ENCODE measurements at regions not wholly inside any gene's neighbourhood (a gene's known extent, or its start where the extent isn't known, plus 50 kb on each side); places are given as distances from the start of the nearest gene placed in this dataset.
"Not testable (repeated sequence)": the region's sequence is repeated elsewhere in the genome, so short reads cannot be mapped to it uniquely, and the experiment has no call there.

GRCh38 chr12:127170226-127171180, 1096.5 kb upstream of the TMEM132C start:
- ChIA-PET CTCF (no interaction called here), POLR2A (no interaction called here)
- Histone ChIP-seq H2AFZ (ENCODE audit: insufficient read depth, low read depth, low read length, poor library complexity, severe bottlenecking) (no peak overlapping the region), H3K4me1 (ENCODE audit: control insufficient read depth in 2 of 2, insufficient read depth in 2 of 2, low read length in 2 of 2) (no peaks in the 10 kb centered on the region), H3K27me3 (replicated peaks in 1 of 4; ENCODE audit: control extremely low read depth in 1 of 4, control insufficient read depth in 3 of 4, insufficient read depth in 4 of 4, low read length in 3 of 4) (peaks cover 0 to 7% (median 4%) of the 10 kb centered on the region in 4 experiments), H3K4me2 (replicated peaks; ENCODE audit: low read depth, low read length, poor library complexity, severe bottlenecking) (no peak overlapping the region), H3K9ac (ENCODE audit: low read length) (no peak overlapping the region), H3K9me3 (ENCODE audit: control extremely low read depth in 1 of 3, control insufficient read depth in 2 of 3, insufficient read depth in 1 of 3, low read length in 2 of 3) (peaks cover 0 to 20% (median 4%) of the 10 kb centered on the region in 3 donors), H4K20me1 (ENCODE audit: control insufficient read depth, insufficient read depth, low read length, poor library complexity, severe bottlenecking) (no peaks in the 10 kb centered on the region), H3K27ac (ENCODE audit: low read length in 2 of 2) (no peak overlapping the region), H3K4me3 (ENCODE audit: control extremely low read depth in 1 of 5, extremely low read depth in 1 of 5, insufficient read depth in 1 of 5, low read depth in 2 of 5, low read length in 4 of 5) (no peak overlapping the region), H3K79me2 (ENCODE audit: control insufficient read depth, insufficient read depth, low read length) (no peaks in the 10 kb centered on the region), H3K36me3 (replicated peaks in 1 of 2; ENCODE audit: control extremely low read depth in 1 of 2, control insufficient read depth in 1 of 2, extremely low read depth in 1 of 2, insufficient read depth in 2 of 2, low read length in 1 of 2) (no peaks in the 10 kb centered on the region)
- DNase-seq (no peak), ATAC-seq (ENCODE audit: low read depth) (no peak)
- intact Hi-C loops (cut with micrococcal nuclease): no loop called here
- WGBS (ENCODE audit: insufficient coverage): 65% methylated on average over 6 of the region's 7 CpGs
- no peak overlapping the region for H3K4me3 Mint-ChIP-seq
- H3K27ac Mint-ChIP-seq: no peak overlapping the region
- H3K27me3 Mint-ChIP-seq: peaks cover 17% of the 10 kb centered on the region
- H3K4me1 Mint-ChIP-seq: peaks cover 1% of the 10 kb centered on the region
- TF ChIP-seq CTCF (IDR thresholded peaks at IDR 0.05) (no peak), EZH2 (IDR thresholded peaks at IDR 0.05; ENCODE audit: borderline replicate concordance, insufficient read depth, low read depth, low read length, poor library complexity, severe bottlenecking) (no peak)
- H3K9me3 Mint-ChIP-seq (ENCODE audit: insufficient read depth): peaks cover 5% of the 10 kb centered on the region

- ATAC-seq (ENCODE audit: low read depth) (no peak), DNase-seq (no peak)
- Mint-ChIP-seq H3K4me1 (no peaks in the 10 kb centered on the region), H3K9me3 (ENCODE audit: insufficient read depth) (peaks cover 5% of the 10 kb centered on the region), H3K27me3 (peaks cover 10% of the 10 kb centered on the region), H3K27ac (no peak overlapping the region), H3K4me3 (no peak overlapping the region)
- Histone ChIP-seq H3K27me3 (replicated peaks in 1 of 4; ENCODE audit: control extremely low read depth in 1 of 4, control insufficient read depth in 3 of 4, insufficient read depth in 4 of 4, low read length in 3 of 4) (no peaks in the 10 kb centered on the region), H2AFZ (ENCODE audit: insufficient read depth, low read depth, low read length, poor library complexity, severe bottlenecking) (no peak overlapping the region), H3K4me3 (ENCODE audit: control extremely low read depth in 1 of 5, extremely low read depth in 1 of 5, insufficient read depth in 1 of 5, low read depth in 2 of 5, low read length in 4 of 5) (no peak overlapping the region), H3K4me2 (replicated peaks; ENCODE audit: low read depth, low read length, poor library complexity, severe bottlenecking) (no peak overlapping the region), H3K9me3 (ENCODE audit: control extremely low read depth in 1 of 3, control insufficient read depth in 2 of 3, insufficient read depth in 1 of 3, low read length in 2 of 3) (peaks cover 0 to 28% (median 8%) of the 10 kb centered on the region in 3 donors), H3K9ac (ENCODE audit: low read length) (no peak overlapping the region), H3K27ac (ENCODE audit: low read length in 2 of 2) (no peak overlapping the region), H3K4me1 (ENCODE audit: control insufficient read depth in 2 of 2, insufficient read depth in 2 of 2, low read length in 2 of 2) (no peaks in the 10 kb centered on the region), H4K20me1 (ENCODE audit: control insufficient read depth, insufficient read depth, low read length, poor library complexity, severe bottlenecking) (no peaks in the 10 kb centered on the region), H3K79me2 (ENCODE audit: control insufficient read depth, insufficient read depth, low read length) (no peaks in the 10 kb centered on the region), H3K36me3 (replicated peaks in 1 of 2; ENCODE audit: control extremely low read depth in 1 of 2, control insufficient read depth in 1 of 2, extremely low read depth in 1 of 2, insufficient read depth in 2 of 2, low read length in 1 of 2) (no peaks in the 10 kb centered on the region)
- TF ChIP-seq CTCF (IDR thresholded peaks at IDR 0.05) (no peak), EZH2 (IDR thresholded peaks at IDR 0.05; ENCODE audit: borderline replicate concordance, insufficient read depth, low read depth, low read length, poor library complexity, severe bottlenecking) (no peak)
- intact Hi-C loops (cut with micrococcal nuclease): no loop called here
- CTCF ChIA-PET: no interaction called here
- POLR2A ChIA-PET: no interaction called here
- 93% methylated on average over 4 of the region's 4 CpGs for WGBS (ENCODE audit: insufficient coverage)
Observed at GRCh38 chr12:127172861-127173260, 1094.1 kb upstream of the TMEM132C start.

- DNase-seq; H3K4me2 ChIP-seq (replicated peaks; ENCODE audit: low read depth, low read length, poor library complexity, severe bottlenecking); H3K27ac ChIP-seq (ENCODE audit: low read length in 2 of 2); H3K4me3 ChIP-seq (ENCODE audit: control extremely low read depth in 1 of 5, extremely low read depth in 1 of 5, insufficient read depth in 1 of 5, low read depth in 2 of 5, low read length in 4 of 5); H2AFZ ChIP-seq (ENCODE audit: insufficient read depth, low read depth, low read length, poor library complexity, severe bottlenecking); H3K4me1 Mint-ChIP-seq; H3K4me1 ChIP-seq (ENCODE audit: control insufficient read depth in 2 of 2, insufficient read depth in 2 of 2, low read length in 2 of 2); H3K9ac ChIP-seq (ENCODE audit: low read length); H3K9me3 Mint-ChIP-seq (ENCODE audit: insufficient read depth); intact Hi-C loops (cut with micrococcal nuclease); H3K27me3 ChIP-seq (replicated peaks in 1 of 4; ENCODE audit: control extremely low read depth in 1 of 4, control insufficient read depth in 3 of 4, insufficient read depth in 4 of 4, low read length in 3 of 4); ATAC-seq (ENCODE audit: low read depth); CTCF ChIA-PET; H3K27me3 Mint-ChIP-seq; H4K20me1 ChIP-seq (ENCODE audit: control insufficient read depth, insufficient read depth, low read length, poor library complexity, severe bottlenecking); H3K36me3 ChIP-seq (replicated peaks in 1 of 2; ENCODE audit: control extremely low read depth in 1 of 2, control insufficient read depth in 1 of 2, extremely low read depth in 1 of 2, insufficient read depth in 2 of 2, low read length in 1 of 2); POLR2A ChIA-PET; H3K27ac Mint-ChIP-seq; H3K4me3 Mint-ChIP-seq; H3K79me2 ChIP-seq (ENCODE audit: control insufficient read depth, insufficient read depth, low read length): not testable (repeated sequence)
- 83% methylated on average over 1 of the region's 1 CpG for WGBS (ENCODE audit: insufficient coverage)
- H3K9me3 ChIP-seq (ENCODE audit: control extremely low read depth in 1 of 3, control insufficient read depth in 2 of 3, insufficient read depth in 1 of 3, low read length in 2 of 3): peaks cover 0 to 28% (median 8%) of the 10 kb centered on the region in 3 donors
Observed at GRCh38 chr12:127173971-127174370, 1093.0 kb upstream of the TMEM132C start.

All from B cell (primary cell).